Occipital lobe (tissue), 1 donor: ENCODE measurements at regions not wholly inside any gene's neighbourhood (a gene's known extent, or its start where the extent isn't known, plus 50 kb on each side); places are given as distances from the start of the nearest gene placed in this dataset.

Experiments
- DNase-seq: peaks from one replicate; lab custom pipeline; 2025; lab: John Stamatoyannopoulos, UW

- no peak for DNase-seq
These were observed 124.6 kb upstream of the MBL2 start for GRCh38 chr10:52897162-52897561.

GRCh38 chr10:52895059-52895458, 122.5 kb upstream of the MBL2 start:
- no peak for DNase-seq

GRCh38 chr10:52890281-52890680, 117.7 kb upstream of the MBL2 start:
- DNase-seq, result no peak

DNA sequence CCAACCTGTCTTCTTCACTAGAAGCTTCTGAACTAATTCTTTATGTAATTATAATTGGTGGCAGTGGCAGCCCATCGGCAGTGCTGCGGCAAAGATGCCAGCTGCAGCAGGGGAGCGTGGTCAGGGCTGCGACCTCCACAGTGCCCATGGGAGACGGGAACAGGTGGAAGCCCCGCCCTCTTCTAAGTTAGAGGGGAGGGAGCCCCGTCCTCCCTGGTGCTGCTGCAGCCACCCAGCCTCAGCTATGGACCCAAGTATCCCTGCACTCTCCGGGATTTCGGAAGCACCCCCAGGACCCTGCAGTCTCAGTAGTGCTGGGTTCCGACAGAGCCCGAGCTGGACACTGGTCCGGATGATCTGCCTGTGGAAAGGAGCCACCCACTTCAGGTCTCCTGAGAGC, 117.0 kb upstream of the MBL2 start:
- DNase-seq, result no peak

DNA sequence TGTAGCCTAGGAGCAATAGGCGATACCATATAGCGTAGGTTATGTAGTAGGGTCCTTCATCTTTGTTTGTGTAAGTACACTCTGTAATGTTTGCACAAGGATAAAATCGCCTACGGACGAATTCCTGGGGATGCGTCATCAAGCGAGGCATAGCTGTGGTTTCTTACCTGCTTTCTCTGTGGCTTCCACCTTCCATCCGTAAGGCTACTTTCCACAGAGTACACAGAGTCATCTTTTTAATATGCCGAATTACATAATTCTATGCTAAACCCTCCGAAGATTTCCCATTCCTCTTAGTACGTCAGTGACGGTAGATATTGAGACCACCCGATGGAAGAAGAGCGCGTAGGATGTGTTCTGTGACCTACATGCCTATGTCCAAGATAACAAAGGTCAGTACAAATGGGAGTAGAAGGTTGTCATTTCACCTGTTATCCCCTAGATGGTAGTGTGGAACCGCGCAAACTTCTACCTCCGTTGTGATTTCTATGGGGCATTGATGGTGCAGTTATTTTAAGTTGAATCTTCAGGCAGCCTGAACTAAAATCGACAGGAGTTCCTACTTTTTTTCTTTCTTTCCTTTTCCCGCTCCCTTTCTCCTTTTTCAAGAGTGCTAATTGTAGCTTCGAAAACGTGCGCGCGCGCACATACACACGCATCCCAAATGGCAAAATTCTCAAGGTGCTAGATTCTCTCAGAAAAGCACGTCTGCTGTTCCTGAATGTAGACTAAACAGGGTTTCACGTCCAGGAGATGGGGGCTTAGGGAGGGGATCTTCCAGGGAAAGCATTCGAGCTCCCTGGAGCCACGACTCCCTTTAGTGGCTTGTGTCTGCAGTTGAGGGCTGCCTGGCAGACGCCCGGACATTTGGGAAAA, 111.7 kb upstream of the MBL2 start:
- DNase-seq, result peak; percentile 31

- no peak for DNase-seq
These were observed 106.7 kb upstream of the MBL2 start for GRCh38 chr10:52879091-52879807.

GRCh38 chr10:52877451-52877850, 104.9 kb upstream of the MBL2 start:
- DNase-seq, result no peak

- DNase-seq, result no peak
These were observed 102.8 kb upstream of the MBL2 start for GRCh38 chr10:52875336-52875735.

- no peak for DNase-seq
These were observed 102.0 kb upstream of the MBL2 start for GRCh38 chr10:52874581-52874980.

DNA sequence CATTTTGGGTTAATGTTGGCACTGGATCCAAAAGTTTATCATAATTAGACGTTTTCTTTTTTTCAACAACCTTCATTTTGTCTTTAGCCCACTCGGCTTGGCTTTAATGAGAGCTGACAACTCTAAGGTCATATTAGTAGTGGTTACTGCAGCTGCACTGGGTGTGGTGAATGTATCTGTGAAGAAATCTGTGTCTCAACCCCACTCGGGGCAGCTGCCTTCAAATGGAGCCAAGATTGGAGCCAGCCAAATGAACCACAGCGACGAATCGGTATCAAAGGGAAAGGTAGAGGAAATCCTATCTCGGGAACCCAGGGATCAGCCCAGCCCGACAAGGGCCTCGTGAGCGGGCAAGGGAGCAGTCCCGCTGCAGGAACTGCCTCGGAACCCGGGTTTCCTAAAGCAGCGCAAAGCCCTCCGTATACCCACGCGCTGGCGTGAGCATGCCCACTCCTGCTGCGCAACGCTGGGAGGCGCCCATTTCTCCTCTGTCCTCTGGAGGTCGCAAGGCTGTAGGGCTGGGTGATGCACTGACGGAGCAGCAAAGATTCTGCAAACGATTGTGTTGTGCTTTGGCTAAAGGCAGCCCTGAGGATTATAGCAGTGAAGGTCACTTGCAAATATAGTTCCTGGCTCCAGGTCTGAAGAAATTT, 98.7 kb upstream of the MBL2 start:
- DNase-seq, result no peak

DNA sequence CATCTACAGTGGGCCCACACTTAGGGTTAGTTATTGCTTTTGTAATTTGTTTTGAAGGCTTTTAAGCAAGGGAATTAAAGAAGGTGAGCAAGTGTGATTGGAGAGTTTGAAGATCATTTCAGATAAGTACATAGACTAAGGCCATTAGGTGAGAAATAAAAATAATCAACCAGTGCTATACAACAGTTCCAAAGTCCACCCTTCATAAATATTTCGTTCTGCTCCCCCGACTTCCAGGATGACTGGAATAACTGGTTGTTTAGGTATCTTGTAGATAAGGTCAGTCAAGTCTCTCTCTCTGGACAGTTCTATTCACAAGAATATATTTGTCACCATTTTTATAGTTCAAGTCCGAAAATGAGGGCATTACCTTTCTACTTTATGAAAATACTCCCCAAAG, 98.0 kb upstream of the MBL2 start:
- no peak for DNase-seq

DNA sequence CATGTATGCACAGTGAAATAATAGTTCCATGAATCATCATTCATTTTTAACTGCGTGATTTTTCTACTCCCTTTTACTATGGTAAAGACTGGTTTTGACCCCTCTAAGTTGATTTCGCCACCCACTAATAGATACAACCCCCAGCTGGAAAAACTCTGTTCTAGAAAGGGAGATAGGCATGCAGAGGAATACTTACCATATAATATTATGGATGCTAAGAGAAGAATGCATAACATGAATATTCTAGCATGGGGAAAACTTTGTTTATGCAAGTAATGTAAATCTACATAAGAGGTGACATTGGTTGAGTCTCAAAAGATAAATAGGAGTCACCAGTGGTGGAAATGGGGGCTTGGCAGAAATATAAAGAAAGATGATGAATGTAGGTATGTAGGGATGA, 97.3 kb upstream of the MBL2 start:
- DNase-seq, result no peak

DNA sequence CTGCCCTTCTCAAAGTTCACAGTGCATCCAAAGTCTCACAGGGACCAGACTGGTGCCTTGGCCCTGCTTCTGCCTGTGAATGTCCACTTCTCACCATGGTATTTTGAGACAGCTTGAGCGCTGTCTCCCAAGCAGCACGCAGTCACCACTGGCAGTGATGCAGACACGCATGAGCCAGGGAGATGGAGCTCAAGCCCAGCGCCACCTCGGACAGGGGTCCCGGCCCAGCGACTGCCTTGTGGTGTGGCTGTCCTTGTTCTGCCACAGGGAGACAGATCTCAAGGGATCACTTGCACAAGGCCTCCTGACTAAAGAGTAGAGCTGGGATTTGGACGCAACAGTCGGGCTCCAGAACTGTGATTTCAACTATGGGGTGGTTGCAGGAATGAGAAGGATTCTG, 92.6 kb upstream of the MBL2 start:
- DNase-seq, result no peak

DNA sequence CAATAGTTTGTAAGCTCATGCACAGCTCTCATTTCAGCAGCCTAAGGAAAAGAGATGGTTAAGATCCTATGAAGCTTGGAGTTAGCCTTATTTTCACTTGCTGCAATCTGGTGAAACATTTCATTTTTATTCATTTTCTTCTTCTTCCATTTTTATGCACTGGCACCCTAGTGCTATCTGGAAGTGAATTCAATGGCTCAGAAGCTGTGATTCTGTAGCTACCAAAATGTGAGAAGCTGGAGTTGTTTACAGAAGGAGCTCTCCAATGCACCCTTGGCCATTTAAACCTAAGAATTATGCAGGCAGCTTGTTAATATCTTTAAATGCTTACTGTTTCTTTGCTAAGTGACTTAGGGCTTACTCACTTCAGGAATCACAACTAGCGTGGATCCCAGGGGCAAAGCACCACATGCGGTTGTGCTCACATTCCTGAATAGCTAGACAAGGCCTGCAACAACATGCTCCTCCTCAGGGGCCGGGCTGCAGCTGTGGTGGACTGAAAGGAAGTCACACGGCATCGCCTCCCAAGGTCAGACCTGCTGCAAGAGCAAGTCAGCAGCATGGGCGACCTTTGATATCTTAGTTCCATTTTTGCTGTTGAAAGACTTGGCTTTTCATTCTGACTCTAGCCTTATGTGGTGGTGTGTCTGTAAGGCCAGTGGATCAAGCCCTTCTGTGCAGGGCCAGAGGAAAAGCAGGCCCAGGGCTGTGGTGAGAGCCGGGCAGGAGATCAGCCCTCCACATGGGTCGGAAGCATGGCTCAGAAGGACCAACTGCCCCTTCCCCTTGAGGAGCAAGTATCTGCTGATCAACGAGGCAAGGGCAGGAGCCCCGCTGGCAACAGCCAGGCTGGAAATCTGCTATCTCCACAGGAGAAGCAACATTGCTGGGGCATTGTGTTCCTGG, 91.9 kb upstream of the MBL2 start:
- no peak for DNase-seq

DNA sequence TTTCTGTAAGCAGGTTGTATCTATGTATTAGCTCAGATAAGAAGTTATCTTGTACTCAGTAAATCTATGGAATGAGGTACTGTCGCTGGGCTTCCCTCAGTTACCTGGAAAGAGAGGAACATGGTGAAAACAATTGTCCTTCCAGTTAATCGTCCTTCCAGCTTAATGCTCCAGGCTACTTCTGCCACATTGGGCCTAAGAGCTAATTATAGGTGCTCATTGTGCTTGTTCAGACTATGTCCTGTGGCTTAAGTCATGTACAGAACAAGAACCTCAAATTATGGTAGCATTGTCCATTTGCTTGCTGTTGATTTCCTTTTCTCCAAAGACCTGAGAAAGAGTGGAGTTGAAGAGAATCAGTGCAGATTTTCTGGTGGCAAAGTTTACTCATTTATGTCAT, 86.1 kb upstream of the MBL2 start:
- DNase-seq, result no peak

- no peak for DNase-seq
These were observed 83.2 kb upstream of the MBL2 start for GRCh38 chr10:52855546-52856325.

DNA sequence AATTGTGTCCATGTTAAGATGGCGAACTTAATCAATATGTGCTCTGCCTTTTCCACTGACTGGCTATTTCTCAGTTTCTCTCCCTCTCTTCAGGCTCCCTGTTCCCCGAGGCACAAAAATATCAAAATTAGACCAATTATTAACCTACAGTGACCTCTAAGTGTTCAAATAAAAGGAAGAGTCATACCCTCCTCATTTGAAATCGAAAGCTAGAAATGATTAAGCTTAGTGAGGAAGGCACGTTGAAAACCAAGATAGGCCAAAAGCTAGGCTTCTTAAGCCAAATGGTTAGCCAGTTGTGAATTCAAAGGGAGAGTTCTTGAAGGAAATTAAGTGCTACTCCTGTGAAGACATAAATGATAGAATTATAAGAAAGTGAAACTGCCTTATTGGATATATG, 81.1 kb upstream of the MBL2 start:
- no peak for DNase-seq

- DNase-seq, result no peak
These were observed 64.2 kb upstream of the MBL2 start for GRCh38 chr10:52836816-52837215.
